ENCODE measurements at regions not wholly inside any gene's neighbourhood (a gene's known extent, or its start where the extent isn't known, plus 50 kb on each side); places are given as distances from the start of the nearest gene placed in this dataset.

- no peak overlapping the region for H3K27ac ChIP-seq (replicated peaks)
- DNase-seq (ENCODE audit: low read depth in 1 of 2, low spot score in 1 of 2), result no peak
- H3K4me3 ChIP-seq (replicated peaks; ENCODE audit: insufficient read depth, low read length), result no peak overlapping the region
- no peak for TF ChIP-seq SPI1 (IDR thresholded peaks at IDR 0.05; ENCODE audit: borderline replicate concordance, low read depth)
- TF ChIP-seq REST (IDR thresholded peaks at IDR 0.05; ENCODE audit: insufficient replicate concordance, low read depth), result no peak
- no peak for TF ChIP-seq POLR2AphosphoS5 (IDR thresholded peaks at IDR 0.05; ENCODE audit: low read depth)
- TF ChIP-seq, protein P1, sequence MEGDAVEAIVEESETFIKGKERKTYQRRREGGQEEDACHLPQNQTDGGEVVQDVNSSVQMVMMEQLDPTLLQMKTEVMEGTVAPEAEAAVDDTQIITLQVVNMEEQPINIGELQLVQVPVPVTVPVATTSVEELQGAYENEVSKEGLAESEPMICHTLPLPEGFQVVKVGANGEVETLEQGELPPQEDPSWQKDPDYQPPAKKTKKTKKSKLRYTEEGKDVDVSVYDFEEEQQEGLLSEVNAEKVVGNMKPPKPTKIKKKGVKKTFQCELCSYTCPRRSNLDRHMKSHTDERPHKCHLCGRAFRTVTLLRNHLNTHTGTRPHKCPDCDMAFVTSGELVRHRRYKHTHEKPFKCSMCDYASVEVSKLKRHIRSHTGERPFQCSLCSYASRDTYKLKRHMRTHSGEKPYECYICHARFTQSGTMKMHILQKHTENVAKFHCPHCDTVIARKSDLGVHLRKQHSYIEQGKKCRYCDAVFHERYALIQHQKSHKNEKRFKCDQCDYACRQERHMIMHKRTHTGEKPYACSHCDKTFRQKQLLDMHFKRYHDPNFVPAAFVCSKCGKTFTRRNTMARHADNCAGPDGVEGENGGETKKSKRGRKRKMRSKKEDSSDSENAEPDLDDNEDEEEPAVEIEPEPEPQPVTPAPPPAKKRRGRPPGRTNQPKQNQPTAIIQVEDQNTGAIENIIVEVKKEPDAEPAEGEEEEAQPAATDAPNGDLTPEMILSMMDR (IDR thresholded peaks at IDR 0.05; ENCODE audit: insufficient read depth, low read length), result no peak
- TF ChIP-seq GABPA (IDR thresholded peaks at IDR 0.05; ENCODE audit: low read depth), result no peak
- no peaks in the 10 kb centered on the region for H3K27me3 ChIP-seq (ENCODE audit: insufficient read depth, poor library complexity, severe bottlenecking)
Measured at GRCh38 chr13:42477596-42478190, 96.3 kb upstream of the TNFSF11 start.

DNA sequence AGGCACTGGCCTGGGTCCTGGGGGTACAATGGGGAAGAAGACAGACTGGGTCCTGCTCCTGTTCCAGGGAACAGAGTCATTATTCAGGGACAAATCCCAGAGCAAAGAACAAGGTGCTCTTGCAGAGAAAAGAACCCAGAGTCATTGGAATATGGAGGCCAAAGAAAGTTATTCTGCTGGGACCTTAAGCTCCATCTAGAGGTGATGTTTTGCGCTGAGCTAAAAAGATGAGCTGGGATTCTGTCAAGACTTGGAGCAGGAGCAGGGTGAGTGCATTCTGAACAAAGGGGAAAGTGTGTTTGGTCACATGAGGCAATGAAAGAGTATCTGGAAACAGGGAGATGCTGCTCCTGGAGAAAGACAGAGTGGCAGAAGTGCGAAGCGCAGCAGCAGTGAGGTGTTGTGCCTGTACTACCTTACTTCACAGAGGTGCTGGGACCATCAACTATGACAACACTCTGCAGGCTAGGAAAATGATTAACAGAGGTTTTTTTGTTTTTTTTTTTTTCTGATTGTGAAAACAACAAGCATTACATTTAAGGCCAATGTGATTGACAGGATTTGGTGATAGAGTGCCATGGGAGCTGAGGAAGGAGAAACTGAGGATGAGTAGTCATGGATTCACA lies 95.3 kb upstream of the TNFSF11 start:
- H3K27me3 ChIP-seq (ENCODE audit: insufficient read depth, poor library complexity, severe bottlenecking), result no peaks in the 10 kb centered on the region
- no peak for DNase-seq (ENCODE audit: low read depth in 1 of 2, low spot score in 1 of 2)
- no peak overlapping the region for H3K27ac ChIP-seq (replicated peaks)
- TF ChIP-seq POLR2AphosphoS5 (IDR thresholded peaks at IDR 0.05; ENCODE audit: low read depth), result no peak
- TF ChIP-seq, protein P1 (IDR thresholded peaks at IDR 0.05; ENCODE audit: insufficient read depth, low read length), result no peak
- TF ChIP-seq GABPA (IDR thresholded peaks at IDR 0.05; ENCODE audit: low read depth), result no peak
- TF ChIP-seq SPI1 (IDR thresholded peaks at IDR 0.05; ENCODE audit: borderline replicate concordance, low read depth), result no peak
- TF ChIP-seq REST (IDR thresholded peaks at IDR 0.05; ENCODE audit: insufficient replicate concordance, low read depth), result no peak
- no peak overlapping the region for H3K4me3 ChIP-seq (replicated peaks; ENCODE audit: insufficient read depth, low read length)

GRCh38 chr13:42484386-42484785 lies 89.6 kb upstream of the TNFSF11 start:
- H3K27me3 ChIP-seq (ENCODE audit: insufficient read depth, poor library complexity, severe bottlenecking), result no peaks in the 10 kb centered on the region
- no peak overlapping the region for H3K4me3 ChIP-seq (replicated peaks; ENCODE audit: insufficient read depth, low read length)
- DNase-seq (ENCODE audit: low read depth in 1 of 2, low spot score in 1 of 2), result no peak
- TF ChIP-seq GABPA (IDR thresholded peaks at IDR 0.05; ENCODE audit: low read depth), result no peak
- TF ChIP-seq, protein P1 (IDR thresholded peaks at IDR 0.05; ENCODE audit: insufficient read depth, low read length), result no peak
- no peak for TF ChIP-seq POLR2AphosphoS5 (IDR thresholded peaks at IDR 0.05; ENCODE audit: low read depth)
- no peak for TF ChIP-seq REST (IDR thresholded peaks at IDR 0.05; ENCODE audit: insufficient replicate concordance, low read depth)
- TF ChIP-seq SPI1 (IDR thresholded peaks at IDR 0.05; ENCODE audit: borderline replicate concordance, low read depth), result no peak
- no peak overlapping the region for H3K27ac ChIP-seq (replicated peaks)

All from HL-60 (cell line).